ENCODE measurements at regions not wholly inside any gene's neighbourhood (a gene's known extent, or its start where the extent isn't known, plus 50 kb on each side); places are given as distances from the start of the nearest gene placed in this dataset.

- TF ChIP-seq, protein P1, sequence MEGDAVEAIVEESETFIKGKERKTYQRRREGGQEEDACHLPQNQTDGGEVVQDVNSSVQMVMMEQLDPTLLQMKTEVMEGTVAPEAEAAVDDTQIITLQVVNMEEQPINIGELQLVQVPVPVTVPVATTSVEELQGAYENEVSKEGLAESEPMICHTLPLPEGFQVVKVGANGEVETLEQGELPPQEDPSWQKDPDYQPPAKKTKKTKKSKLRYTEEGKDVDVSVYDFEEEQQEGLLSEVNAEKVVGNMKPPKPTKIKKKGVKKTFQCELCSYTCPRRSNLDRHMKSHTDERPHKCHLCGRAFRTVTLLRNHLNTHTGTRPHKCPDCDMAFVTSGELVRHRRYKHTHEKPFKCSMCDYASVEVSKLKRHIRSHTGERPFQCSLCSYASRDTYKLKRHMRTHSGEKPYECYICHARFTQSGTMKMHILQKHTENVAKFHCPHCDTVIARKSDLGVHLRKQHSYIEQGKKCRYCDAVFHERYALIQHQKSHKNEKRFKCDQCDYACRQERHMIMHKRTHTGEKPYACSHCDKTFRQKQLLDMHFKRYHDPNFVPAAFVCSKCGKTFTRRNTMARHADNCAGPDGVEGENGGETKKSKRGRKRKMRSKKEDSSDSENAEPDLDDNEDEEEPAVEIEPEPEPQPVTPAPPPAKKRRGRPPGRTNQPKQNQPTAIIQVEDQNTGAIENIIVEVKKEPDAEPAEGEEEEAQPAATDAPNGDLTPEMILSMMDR (conservative IDR thresholded peaks at IDR 0.05; ENCODE audit: low read depth, low read length): no peak
- TF ChIP-seq EZH2 (IDR thresholded peaks at IDR 0.05; ENCODE audit: low read length, unreplicated experiment): no peak
Measured at GRCh38 chr6:8578006-8578405, 142.7 kb upstream of the SLC35B3 start.

Measured in PC-3 (cell line).